ENCODE measurements at regions not wholly inside any gene's neighbourhood (a gene's known extent, or its start where the extent isn't known, plus 50 kb on each side); places are given as distances from the start of the nearest gene placed in this dataset.
"Not testable (repeated sequence)": the region's sequence is repeated elsewhere in the genome, so short reads cannot be mapped to it uniquely, and the experiment has no call there.

GRCh38 chr4:59247032-59247431, 1953.1 kb upstream of the ADGRL3 start:
- no peak for DNase-seq

GRCh38 chr4:59248313-59248712, 1951.8 kb upstream of the ADGRL3 start:
- DNase-seq, result no peak

DNA sequence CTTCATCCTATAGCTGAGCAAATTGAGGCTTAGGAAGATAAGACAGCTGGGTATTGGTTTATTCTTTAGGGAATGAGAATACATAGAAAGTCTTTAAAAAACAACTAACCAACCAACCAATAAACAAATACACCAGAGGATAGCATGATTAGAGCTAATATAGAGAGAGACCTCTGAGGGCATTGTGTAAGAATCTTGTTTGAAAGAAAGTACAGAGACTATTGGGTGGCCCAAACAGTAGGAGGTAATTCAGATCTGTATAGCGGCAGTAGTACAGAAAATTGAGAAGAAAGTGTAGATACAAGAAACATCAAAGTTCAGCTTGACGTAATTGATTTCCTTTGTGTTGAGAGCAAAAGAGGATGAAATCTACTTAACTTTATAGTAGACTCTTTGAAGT, 1951.0 kb upstream of the ADGRL3 start:
- DNase-seq, result no peak

DNA sequence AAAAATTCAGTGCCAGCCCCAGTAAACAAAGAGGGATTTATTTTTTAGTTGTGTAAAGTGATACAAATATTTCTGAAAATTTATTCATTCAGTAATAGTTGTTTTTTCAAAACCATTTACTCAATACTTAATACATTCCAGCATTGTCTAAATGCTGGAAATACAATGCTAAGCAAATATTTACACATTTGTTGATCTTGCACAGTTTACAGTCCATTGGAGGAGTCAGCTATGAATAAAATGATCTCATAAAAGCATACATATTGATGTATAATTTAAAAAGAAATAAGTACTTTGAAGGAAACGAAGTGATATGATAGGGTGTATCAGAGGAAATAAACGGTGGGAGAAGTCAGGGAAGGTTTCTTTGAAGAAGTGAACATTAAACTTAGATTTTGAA, 1942.1 kb upstream of the ADGRL3 start:
- DNase-seq, result no peak

DNA sequence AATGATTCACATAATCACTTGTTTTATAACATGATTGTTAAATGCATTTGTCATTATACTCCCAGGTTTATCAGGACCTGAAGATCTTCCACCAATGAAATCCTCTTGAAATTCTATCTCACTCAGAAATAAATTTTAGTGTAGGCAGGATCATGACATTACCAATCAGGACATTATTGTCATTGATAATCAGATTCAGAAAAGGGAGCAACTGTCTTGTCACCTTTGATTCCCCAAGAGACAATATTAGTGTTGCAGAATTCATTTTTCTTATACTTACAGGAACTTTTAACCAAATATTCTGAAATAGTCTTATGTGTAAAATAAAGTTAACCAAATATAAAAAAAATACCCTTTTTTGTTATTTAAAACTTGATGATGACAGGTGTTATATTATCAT, 1892.5 kb upstream of the ADGRL3 start:
- DNase-seq, result no peak

GRCh38 chr4:59314637-59315036, 1885.5 kb upstream of the ADGRL3 start:
- no peak for DNase-seq

- no peak for DNase-seq
Observed at GRCh38 chr4:59339631-59340030, 1860.5 kb upstream of the ADGRL3 start.

DNA sequence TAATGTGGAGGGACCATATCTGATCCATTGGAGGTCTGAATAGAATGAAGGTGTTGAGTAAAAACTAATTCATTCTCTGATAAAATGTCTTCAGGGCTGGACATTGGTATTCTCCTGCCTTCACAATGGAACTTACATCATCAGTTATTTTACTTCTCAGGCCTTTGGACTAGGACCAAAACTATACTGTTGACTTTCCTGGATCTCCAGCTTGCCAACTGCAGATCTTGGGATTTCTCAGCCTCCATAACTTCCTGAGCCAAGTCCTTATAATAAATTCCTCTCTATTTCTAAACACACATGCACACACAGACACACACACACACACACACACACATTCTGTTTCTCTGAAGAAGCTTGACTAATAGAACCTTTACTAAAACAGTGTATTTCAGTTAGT, 1858.6 kb upstream of the ADGRL3 start:
- no peak for DNase-seq

- DNase-seq, result no peak
Observed at GRCh38 chr4:59348949-59349348, 1851.2 kb upstream of the ADGRL3 start.

DNA sequence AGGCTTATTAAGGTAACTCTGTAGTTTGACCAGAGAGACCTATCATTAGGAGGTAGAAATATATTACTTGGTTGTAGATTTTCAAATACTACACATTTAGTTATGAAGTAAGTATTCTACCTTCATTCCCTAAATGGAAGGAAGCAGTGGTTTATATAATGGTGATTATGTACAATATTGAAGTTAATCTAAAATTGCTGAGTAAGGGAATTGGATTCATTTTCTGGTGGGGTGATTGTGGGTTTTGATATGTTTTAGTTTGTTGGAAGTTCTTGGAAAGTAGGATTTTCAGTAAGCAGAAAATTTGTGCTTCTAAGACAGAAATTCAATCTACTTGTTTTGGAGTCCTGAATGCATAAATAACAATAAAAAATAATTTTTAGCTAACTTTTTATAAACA, 1830.9 kb upstream of the ADGRL3 start:
- no peak for DNase-seq

- DNase-seq, result no peak
Observed at GRCh38 chr4:59374416-59374815, 1825.7 kb upstream of the ADGRL3 start.

- DNase-seq, result no peak
Observed at GRCh38 chr4:59380841-59381366, 1819.2 kb upstream of the ADGRL3 start.

DNA sequence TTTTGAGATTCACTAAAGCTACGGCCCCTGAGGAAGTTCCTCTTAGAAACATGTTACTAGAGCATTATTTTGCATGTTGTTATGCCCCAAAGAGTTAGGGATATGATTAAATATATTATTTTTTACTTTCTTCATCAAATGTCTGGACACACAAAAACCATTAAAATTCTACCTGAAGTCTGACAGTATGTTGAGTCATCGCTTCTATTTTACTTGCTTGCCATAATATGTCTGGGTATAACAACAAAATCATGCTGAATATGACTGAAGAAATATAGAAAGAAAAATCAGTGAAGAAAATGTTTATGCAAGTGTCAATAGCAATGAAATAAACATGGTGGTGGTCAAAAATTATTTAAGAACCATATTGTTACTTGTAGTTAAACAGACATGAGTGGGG, 1818.5 kb upstream of the ADGRL3 start:
- no peak for DNase-seq

DNA sequence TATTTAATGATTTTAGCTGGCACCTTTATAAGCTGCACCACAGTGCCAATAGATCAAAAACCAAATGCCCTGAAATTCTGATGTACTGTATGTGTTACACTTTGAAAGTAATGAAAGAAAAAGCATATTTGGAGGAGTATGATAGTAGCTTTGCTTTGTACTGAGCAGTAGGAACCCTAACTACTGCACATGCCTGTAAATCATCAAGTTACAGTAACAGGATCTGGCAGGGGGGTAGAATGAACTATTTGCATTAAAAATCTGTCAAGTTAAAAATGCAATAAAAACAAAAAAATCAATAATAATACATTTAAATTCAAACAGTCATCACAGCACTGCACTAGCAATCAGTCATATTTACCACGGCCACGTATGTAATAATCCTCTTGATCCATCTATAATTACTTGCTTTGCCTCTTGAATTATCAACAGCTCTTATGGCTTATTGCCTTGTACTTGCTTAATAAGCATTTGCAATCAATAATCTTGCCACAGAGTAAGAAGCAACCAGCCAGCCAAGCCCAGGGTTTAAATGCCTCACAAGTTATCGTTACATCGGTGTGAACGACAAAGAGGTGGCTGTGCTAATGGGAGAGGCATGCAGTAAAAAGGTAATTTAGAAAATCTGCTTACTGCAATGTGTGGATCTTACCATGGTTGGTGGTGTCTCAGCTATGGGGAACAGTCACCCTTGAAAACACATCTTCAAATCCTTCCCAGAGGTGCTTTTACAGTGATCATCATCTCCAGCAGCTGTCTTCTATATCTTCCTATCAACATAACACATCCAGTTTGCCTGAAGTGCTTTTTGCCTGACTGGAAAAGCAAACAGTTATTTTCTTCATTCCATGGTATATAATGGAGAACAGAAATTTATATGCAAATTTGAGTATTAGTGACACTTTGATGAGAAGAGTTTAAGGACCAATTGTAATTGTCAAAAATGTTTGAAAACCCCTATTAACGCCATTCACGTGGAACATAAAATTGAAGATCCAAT, 1812.1 kb upstream of the ADGRL3 start:
- no peak for DNase-seq

DNA sequence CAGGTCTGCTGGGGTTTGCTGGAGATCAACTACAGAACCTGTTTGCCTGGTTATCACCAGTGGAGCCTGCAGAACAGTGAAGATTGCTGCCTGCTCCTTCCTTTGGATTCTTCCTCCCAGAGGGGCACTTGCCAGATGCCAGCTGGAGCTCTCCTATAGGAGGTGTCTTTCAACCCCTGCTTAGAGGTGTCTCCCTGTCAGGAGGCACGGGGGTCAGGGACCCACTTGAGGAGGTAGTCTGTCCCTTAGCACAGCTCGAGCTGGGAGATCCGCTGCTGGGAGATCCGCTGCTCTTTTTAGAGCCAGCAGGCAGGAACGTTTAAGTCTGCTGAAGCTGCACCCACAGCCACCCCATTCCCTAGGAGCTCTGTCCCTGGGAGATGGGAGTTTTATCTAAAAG, 1806.3 kb upstream of the ADGRL3 start:
- DNase-seq, result no peak

GRCh38 chr4:59400334-59400733, 1799.8 kb upstream of the ADGRL3 start:
- no peak for DNase-seq

DNA sequence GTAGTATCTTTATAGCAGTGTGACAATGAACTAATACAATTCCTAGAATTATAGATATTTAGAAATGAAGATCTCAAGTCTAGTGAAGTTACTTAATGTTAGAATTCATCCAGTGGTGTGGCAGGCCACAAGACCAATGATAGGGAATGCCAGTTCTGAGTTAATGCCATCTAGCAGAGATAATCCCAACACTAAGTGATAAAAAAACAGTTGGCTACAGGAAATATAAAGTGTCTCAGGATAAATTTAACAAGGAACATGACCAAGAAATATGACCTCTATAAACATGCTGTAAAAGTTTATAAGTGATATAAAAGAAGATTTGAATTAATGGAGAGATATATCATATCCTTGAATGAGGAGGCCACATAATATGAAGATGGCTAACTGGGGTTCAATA, 1790.5 kb upstream of the ADGRL3 start:
- no peak for DNase-seq

- no peak for DNase-seq
Observed at GRCh38 chr4:59412739-59413138, 1787.4 kb upstream of the ADGRL3 start.

DNA sequence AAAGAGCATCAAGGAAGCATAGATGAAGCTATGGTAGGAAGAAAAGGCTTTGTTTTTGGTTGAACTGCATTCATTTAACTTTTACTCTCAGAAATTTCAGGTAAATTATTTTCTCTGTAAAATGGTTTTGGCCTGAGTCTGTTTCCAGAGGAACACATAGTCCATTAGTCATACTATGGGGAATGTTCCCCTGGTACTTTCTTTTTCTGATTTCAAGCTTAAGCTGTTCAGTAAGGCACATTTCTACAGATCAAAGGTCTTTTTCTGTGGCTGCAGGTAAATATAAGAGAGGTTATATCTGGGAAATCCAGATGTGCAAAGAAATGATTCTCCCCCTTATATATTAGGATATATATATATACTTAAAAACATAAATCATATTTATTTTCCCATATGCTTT, 1744.4 kb upstream of the ADGRL3 start:
- no peak for DNase-seq

DNA sequence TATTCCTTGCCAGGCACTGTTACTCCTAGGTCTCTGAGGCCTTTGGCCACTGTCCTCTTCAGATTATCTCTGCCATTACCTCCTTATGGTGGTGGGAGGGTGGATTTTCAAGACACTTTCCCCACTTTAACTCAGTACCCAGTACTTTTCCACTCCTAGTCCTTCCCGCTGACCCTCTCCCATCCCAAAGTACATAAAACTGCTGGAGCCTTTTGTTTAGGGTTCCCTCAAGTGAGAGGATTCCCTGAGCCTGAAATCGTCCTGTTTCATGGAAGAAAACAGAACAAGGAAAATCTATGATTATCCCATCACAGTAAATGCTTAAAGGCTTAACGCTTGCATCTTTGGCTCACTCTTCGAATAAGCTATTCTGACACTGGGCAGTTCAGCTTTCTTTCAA, 1742.5 kb upstream of the ADGRL3 start:
- DNase-seq, result no peak

- no peak for DNase-seq
Observed at GRCh38 chr4:59484944-59485343, 1715.2 kb upstream of the ADGRL3 start.

GRCh38 chr4:59500103-59500502, 1700.0 kb upstream of the ADGRL3 start:
- DNase-seq, result no peak

GRCh38 chr4:59503731-59504130, 1696.4 kb upstream of the ADGRL3 start:
- DNase-seq, result no peak

GRCh38 chr4:59511809-59512208, 1688.3 kb upstream of the ADGRL3 start:
- not testable (repeated sequence) for DNase-seq

GRCh38 chr4:59517007-59517406, 1683.1 kb upstream of the ADGRL3 start:
- no peak for DNase-seq

Data from DMS153 (cell line).